Gastrocnemius medialis (tissue), 4 donors: ENCODE measurements at regions not wholly inside any gene's neighbourhood (a gene's known extent, or its start where the extent isn't known, plus 50 kb on each side); places are given as distances from the start of the nearest gene placed in this dataset.

Source experiments
- ATAC-seq, 2 donors: fragments of 150-250 bp; one replicate each; pipeline ENCODE4 v1.9.1; 2016
- DNase-seq, 2 donors: peaks; one replicate each; pipeline ENCODE4 v3.0.0-alpha.2; 2019
- H3K27ac ChIP-seq, 4 donors: fragments of 200-600 bp; sonication (generic); 1 replicate in 1 of 4; 2 replicates in 3 of 4; pipeline ENCODE4 v1.5.1; 2016 to 2018; ENCODE audit warnings: mild to moderate bottlenecking in 2 of 4, moderate library complexity in 1 of 4
- H3K27me3 ChIP-seq, 3 donors: fragments of 200-600 bp; sonication (generic) in 2 of 3; 1 replicate in 1 of 3; 2 replicates in 2 of 3; pipeline versions ENCODE4 v1.5.1 to v1.6.0; 2016 to 2019; ENCODE audit warnings: mild to moderate bottlenecking in 1 of 3, moderate library complexity in 1 of 3
- H3K36me3 ChIP-seq, 2 donors: fragments of 200-600 bp; sonication (generic) in 1 of 2; one replicate each; pipeline ENCODE4 v1.5.1; 2017 to 2018
- H3K4me1 ChIP-seq, 2 donors: fragments of 200-600 bp; sonication (generic) in 1 of 2; one replicate each; pipeline ENCODE4 v1.5.1; 2016 to 2017; ENCODE audit warnings: mild to moderate bottlenecking in 2 of 2
- H3K4me3 ChIP-seq, 4 donors: fragments of 200-600 bp; sonication (generic) in 3 of 4; 1 replicate in 1 of 4; 2 replicates in 3 of 4; pipeline ENCODE4 v1.5.1; 2016 to 2019; ENCODE audit warnings: mild to moderate bottlenecking in 2 of 4
- H3K9me3 ChIP-seq, 3 donors: fragments of 200-600 bp; sonication (generic) in 2 of 3; 1 replicate in 1 of 3; 2 replicates in 2 of 3; pipeline ENCODE4 v1.5.1; 2016 to 2019
- CTCF ChIP-seq, 5 experiments: fragments of 450-650 bp in 3 of 5; fragments of 200-600 bp in 2 of 5; sonication (generic) in 2 of 5; IDR thresholded peaks in 4 of 5; conservative IDR thresholded peaks in 1 of 5; 1 replicate in 4 of 5; 2 replicates in 1 of 5; pipeline ENCODE4 v1.5.1; 2016 to 2019; ENCODE audit warnings: antibody characterized with exemption in 5 of 5, mild to moderate bottlenecking in 3 of 5, moderate library complexity in 3 of 5
- POLR2A ChIP-seq, 2 donors: fragments of 450-650 bp; IDR thresholded peaks; one replicate each; pipeline ENCODE4 v1.6.1; 2017; ENCODE audit warnings: antibody characterized with exemption in 2 of 2, mild to moderate bottlenecking in 2 of 2, moderate library complexity in 2 of 2
- in situ Hi-C, 4 donors: fragments of 200-750 bp; cut with MboI; loops; one replicate each; pipeline versions ENCODE4 v1.15.0 to v1.8.0; 2017; ENCODE audit warnings: low sequenced_read_pairs in 4 of 4
- intact Hi-C: fragments of 100-400 bp; cut with DNase I; formaldehyde crosslinking; loops from one replicate; pipeline ENCODE4 v1.15.1; 2023; ENCODE audit warnings: low total_unique reads

- ATAC-seq (no peak), DNase-seq (no peak)
- intact Hi-C loops: no loop called here
- peaks cover 0 to 9% (median 0%) of the 10 kb centered on the region in 3 donors for H3K27me3 ChIP-seq
- in situ Hi-C loops: no loop called here
- TF ChIP-seq CTCF (IDR thresholded peaks at IDR 0.05 in 4 of 5, conservative IDR thresholded peaks at IDR 0.05 in 1 of 5): no peak
- TF ChIP-seq POLR2A (IDR thresholded peaks at IDR 0.05): no peak
- no peaks in the 10 kb centered on the region for H3K9me3 ChIP-seq
- H3K36me3 ChIP-seq: no peaks in the 10 kb centered on the region
- H3K4me1 ChIP-seq: no peaks in the 10 kb centered on the region
- H3K4me3 ChIP-seq: no peak overlapping the region
- no peak overlapping the region for H3K27ac ChIP-seq
Measured at GRCh38 chr11:71095294-71095850, 157.0 kb downstream of the SHANK2 start.

DNA sequence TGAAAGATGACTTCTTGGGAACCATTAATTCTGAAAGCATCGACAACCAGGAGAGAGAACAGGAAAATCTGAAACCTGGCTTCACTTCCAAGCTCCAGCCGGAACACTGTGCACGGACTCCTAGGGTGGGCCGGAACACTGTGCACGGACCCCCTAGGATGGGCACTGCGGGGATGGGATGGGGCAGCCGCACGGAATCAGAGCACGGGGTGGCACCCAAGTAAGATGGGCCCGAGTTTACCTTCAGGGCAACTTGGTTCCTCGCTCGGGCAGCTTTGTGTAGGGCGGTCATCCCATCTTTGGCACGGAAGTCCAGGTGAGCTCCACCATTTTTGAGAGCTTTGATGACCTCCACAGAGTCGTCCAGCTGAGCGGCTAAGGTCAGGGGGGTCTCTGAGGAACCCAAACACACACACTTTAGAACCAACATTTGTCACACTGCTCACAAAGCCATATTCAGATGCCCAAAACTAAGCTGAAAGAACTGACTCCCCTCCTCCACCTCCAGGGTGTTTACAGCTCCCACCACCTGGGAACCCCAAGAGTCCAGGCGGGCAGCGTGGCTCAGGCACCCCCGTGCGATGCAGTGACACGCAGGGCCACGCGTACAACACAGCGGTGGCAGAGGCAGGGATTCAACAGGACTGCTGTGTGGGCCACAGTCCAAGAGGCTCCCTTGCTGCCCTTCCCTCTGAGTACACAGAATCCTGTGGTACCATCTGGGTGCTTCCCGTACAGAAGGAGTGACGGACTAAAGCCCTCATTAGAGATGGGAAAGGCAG, 157.9 kb downstream of the SHANK2 start:
- Histone ChIP-seq H3K4me1 (no peaks in the 10 kb centered on the region), H3K4me3 (no peak overlapping the region), H3K9me3 (no peaks in the 10 kb centered on the region), H3K27me3 (peaks cover 0 to 9% (median 0%) of the 10 kb centered on the region in 3 donors), H3K36me3 (no peaks in the 10 kb centered on the region), H3K27ac (no peak overlapping the region)
- in situ Hi-C loops (no loop called here), intact Hi-C loops (no loop called here)
- ATAC-seq: no peak
- TF ChIP-seq CTCF (IDR thresholded peaks at IDR 0.05 in 4 of 5, conservative IDR thresholded peaks at IDR 0.05 in 1 of 5): no peak
- no peak for TF ChIP-seq POLR2A (IDR thresholded peaks at IDR 0.05)
- DNase-seq: no peak

DNA sequence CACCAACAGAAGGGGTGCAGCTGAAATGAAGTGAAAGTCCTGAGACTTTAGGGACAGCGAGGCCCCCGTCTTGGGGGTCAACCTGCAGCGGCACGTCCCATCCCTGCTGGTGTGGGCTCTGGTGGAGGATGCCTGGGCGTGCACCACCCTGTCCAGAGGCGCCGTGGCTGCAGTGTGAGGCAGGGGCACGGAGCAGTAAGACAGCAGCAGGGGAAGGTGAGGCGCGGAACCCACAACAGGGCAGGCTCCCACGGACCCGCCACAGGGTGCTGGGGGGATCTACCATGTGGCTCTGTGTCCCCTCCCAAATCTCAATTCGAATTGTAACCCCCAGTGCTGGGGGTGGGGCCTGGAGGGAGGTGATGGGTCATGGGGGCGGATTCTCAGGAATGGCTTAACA, 158.6 kb downstream of the SHANK2 start:
- intact Hi-C loops (no loop called here), in situ Hi-C loops (no loop called here)
- TF ChIP-seq CTCF (IDR thresholded peaks at IDR 0.05 in 4 of 5, conservative IDR thresholded peaks at IDR 0.05 in 1 of 5): no peak
- no peak for TF ChIP-seq POLR2A (IDR thresholded peaks at IDR 0.05)
- ATAC-seq: no peak
- DNase-seq: no peak
- Histone ChIP-seq H3K9me3 (no peaks in the 10 kb centered on the region), H3K27ac (no peak overlapping the region), H3K4me3 (no peak overlapping the region), H3K4me1 (no peaks in the 10 kb centered on the region), H3K36me3 (no peaks in the 10 kb centered on the region), H3K27me3 (peaks cover 0 to 3% (median 0%) of the 10 kb centered on the region in 3 donors)

DNA sequence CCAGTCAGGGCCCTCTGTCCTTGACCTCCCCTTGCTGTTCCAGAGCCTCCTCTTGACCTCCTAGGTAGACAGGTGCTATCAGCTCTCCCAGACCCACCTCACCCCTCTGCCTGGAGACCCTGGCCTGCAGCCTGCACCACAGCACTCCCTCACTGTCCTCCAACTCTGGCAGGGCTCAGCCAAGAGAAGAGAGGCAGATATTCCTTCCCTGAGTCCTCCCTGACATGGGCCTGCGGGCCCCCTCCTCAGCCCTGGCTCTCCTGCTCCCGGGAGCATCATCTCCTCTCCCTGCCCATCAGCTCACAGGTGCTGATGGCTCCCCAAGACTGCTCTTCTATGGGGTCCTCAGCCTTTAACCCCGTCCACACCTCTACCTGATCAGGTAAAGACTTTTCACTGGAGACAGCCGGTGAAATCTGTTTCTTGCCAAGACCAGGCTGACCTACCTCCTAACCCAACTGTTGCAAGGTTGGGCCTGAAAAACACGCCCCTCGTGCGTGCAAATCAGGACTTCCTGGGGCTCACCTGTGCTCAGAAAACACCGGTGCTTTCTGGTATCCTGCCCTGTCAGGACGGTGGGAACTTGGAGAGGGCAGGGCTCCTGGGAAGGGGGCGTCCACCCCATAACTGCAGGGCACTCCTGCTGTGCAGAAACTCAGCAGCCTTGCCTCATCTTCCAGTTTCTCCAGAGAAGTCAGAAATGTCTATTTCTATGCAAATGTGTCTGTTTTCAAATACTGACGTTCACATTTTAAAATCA, 160.7 kb downstream of the SHANK2 start:
- intact Hi-C loops: no loop called here

More for the DNA sequence above, 160.7 kb downstream of the SHANK2 start:
- DNase-seq (no peak), ATAC-seq (no peak)
- Histone ChIP-seq H3K4me3 (no peak overlapping the region), H3K27me3 (peaks cover 0 to 3% (median 0%) of the 10 kb centered on the region in 3 donors), H3K36me3 (no peaks in the 10 kb centered on the region), H3K27ac (no peak overlapping the region), H3K9me3 (no peaks in the 10 kb centered on the region), H3K4me1 (no peaks in the 10 kb centered on the region)
- TF ChIP-seq CTCF (IDR thresholded peaks at IDR 0.05 in 4 of 5, conservative IDR thresholded peaks at IDR 0.05 in 1 of 5): no peak
- TF ChIP-seq POLR2A (IDR thresholded peaks at IDR 0.05): no peak
- in situ Hi-C loops: no loop called here
